ENCODE measurements at regions not wholly inside any gene's neighbourhood (a gene's known extent, or its start where the extent isn't known, plus 50 kb on each side); places are given as distances from the start of the nearest gene placed in this dataset.

- no peak for TF ChIP-seq CTCF (IDR thresholded peaks at IDR 0.05)
- TF ChIP-seq POLR2A (IDR thresholded peaks at IDR 0.05), result no peak
- no peak for TF ChIP-seq POLR2AphosphoS5 (IDR thresholded peaks at IDR 0.05)
Observed at GRCh38 chr20:55882910-55883309, 122.4 kb downstream of the CBLN4 start.

Measured in prostate gland (tissue), 2 donors.